Hepatocyte (in vitro differentiated cells): ENCODE measurements at regions not wholly inside any gene's neighbourhood (a gene's known extent, or its start where the extent isn't known, plus 50 kb on each side); places are given as distances from the start of the nearest gene placed in this dataset.

Experiments used
- EZH2 ChIP-seq: fragments of 200-600 bp; sonication (generic); IDR thresholded peaks from 2 replicates; pipeline ENCODE4 v1.6.1; 2016; ENCODE audit warnings: antibody characterized with exemption, mild to moderate bottlenecking, borderline replicate concordance
- EZH2phosphoT487 ChIP-seq: fragments of 200-600 bp; sonication (generic); IDR thresholded peaks from one replicate; pipeline ENCODE4 v1.6.1; 2018; ENCODE audit warnings: antibody characterized with exemption, mild to moderate bottlenecking, low read depth, moderate library complexity; ENCODE audit not compliant: unreplicated experiment, severe bottlenecking
- TF ChIP-seq, protein P1 (sequence below): fragments of 200-600 bp; sonication (generic); IDR thresholded peaks from 2 replicates; pipeline ENCODE4 v1.5.1; 2016; ENCODE audit warnings: antibody characterized with exemption, mild to moderate bottlenecking; ENCODE audit not compliant: poor library complexity

DNA sequence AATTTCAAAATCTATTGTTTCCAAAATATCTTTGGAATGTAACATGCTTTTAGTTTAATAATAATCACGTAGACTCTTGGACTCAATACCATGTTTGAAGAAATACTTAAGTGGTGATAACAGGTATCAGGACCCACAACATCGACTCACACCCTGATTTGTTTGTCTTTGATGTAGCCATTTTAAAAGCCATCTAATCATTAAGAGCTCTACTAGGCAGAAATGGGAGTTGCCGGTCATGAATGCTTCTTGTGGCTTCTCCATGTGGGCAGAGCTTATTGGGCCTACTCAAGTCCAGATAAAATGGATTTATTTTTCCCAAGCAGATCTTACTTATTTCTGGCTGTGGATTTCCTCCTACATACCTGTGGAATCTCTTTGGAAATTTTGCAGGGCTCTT is 261.6 kb upstream of the NR2F2 start:
- TF ChIP-seq, protein P1, sequence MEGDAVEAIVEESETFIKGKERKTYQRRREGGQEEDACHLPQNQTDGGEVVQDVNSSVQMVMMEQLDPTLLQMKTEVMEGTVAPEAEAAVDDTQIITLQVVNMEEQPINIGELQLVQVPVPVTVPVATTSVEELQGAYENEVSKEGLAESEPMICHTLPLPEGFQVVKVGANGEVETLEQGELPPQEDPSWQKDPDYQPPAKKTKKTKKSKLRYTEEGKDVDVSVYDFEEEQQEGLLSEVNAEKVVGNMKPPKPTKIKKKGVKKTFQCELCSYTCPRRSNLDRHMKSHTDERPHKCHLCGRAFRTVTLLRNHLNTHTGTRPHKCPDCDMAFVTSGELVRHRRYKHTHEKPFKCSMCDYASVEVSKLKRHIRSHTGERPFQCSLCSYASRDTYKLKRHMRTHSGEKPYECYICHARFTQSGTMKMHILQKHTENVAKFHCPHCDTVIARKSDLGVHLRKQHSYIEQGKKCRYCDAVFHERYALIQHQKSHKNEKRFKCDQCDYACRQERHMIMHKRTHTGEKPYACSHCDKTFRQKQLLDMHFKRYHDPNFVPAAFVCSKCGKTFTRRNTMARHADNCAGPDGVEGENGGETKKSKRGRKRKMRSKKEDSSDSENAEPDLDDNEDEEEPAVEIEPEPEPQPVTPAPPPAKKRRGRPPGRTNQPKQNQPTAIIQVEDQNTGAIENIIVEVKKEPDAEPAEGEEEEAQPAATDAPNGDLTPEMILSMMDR: no peak
- TF ChIP-seq EZH2 (no peak), EZH2phosphoT487 (no peak)
